HEK293 (cell line): ENCODE measurements at regions not wholly inside any gene's neighbourhood (a gene's known extent, or its start where the extent isn't known, plus 50 kb on each side); places are given as distances from the start of the nearest gene placed in this dataset.

Experiments
- CTCF ChIA-PET: fragments of 350-600 bp; formaldehyde crosslinking; extraction: SDS; loops from one replicate; lab custom pipeline; 2021; ENCODE audit warnings: antibody characterized with exemption; lab: Yijun Ruan, JAX
- POLR2A ChIA-PET: fragments of 300-600 bp; formaldehyde crosslinking; extraction: SDS; loops from one replicate; lab custom pipeline; 2020; ENCODE audit warnings: antibody characterized with exemption, inconsistent platforms; lab: Yijun Ruan, JAX
- H3K27ac ChIP-seq: fragments of 200-500 bp; sonication (Bioruptor generic); 2 replicates; pipeline ENCODE4 v1.5.1; 2014; ENCODE audit warnings: low read depth, low read length, control low read depth, inconsistent platforms; ENCODE audit errors: extremely low read depth
- H3K36me3 ChIP-seq, 2 experiments: fragments of 200-500 bp in 1 of 2; sonication (Bioruptor generic) in 1 of 2; 1 replicate in 1 of 2; 2 replicates in 1 of 2; pipeline ENCODE4 v1.5.1; 2014 to 2017; ENCODE audit warnings: inconsistent platforms in 2 of 2, low read length in 2 of 2; ENCODE audit not compliant: control insufficient read depth in 2 of 2, insufficient read depth in 1 of 2
- H3K4me1 ChIP-seq: fragments of 200-500 bp; sonication (Bioruptor generic); 2 replicates; pipeline ENCODE4 v1.5.1; 2014; ENCODE audit warnings: mild to moderate bottlenecking, low read length, inconsistent platforms; ENCODE audit not compliant: control insufficient read depth, insufficient read depth
- H3K4me3 ChIP-seq: 2 replicates; pipeline ENCODE4 v1.5.1; 2011; ENCODE audit warnings: low read depth, mild to moderate bottlenecking, control low read depth, low read length, moderate library complexity
- H3K9me3 ChIP-seq: fragments of 200-500 bp; sonication (Bioruptor generic); 2 replicates; pipeline ENCODE4 v1.5.1; 2014; ENCODE audit warnings: low read depth, low read length, inconsistent platforms; ENCODE audit not compliant: control insufficient read depth, insufficient read depth
- OVOL3 ChIP-seq: fragments of 450-650 bp; formaldehyde crosslinking; IDR thresholded peaks from 2 replicates; pipeline ENCODE4 v1.5.1; 2016; ENCODE audit warnings: missing biosample characterization, missing genetic modification characterization
- SCRT2 ChIP-seq: fragments of 450-650 bp; formaldehyde crosslinking; IDR thresholded peaks from 2 replicates; pipeline ENCODE4 v1.5.1; 2016; ENCODE audit warnings: missing biosample characterization, missing genetic modification characterization
- ZBTB7A ChIP-seq: fragments of 450-650 bp; formaldehyde crosslinking; IDR thresholded peaks from 2 replicates; pipeline ENCODE4 v1.5.1; 2016; ENCODE audit warnings: low read depth, missing biosample characterization, missing genetic modification characterization
- ZFP3 ChIP-seq: fragments of 450-650 bp; formaldehyde crosslinking; IDR thresholded peaks from 2 replicates; pipeline ENCODE4 v1.5.1; 2016; ENCODE audit warnings: low read depth, missing biosample characterization, missing genetic modification characterization
- ZFP41 ChIP-seq: fragments of 450-650 bp; formaldehyde crosslinking; IDR thresholded peaks from 2 replicates; pipeline ENCODE4 v1.5.1; 2016; ENCODE audit warnings: missing biosample characterization, missing genetic modification characterization, borderline replicate concordance
- ZNF114 ChIP-seq: fragments of 450-650 bp; formaldehyde crosslinking; IDR thresholded peaks from 2 replicates; pipeline ENCODE4 v1.5.0; 2017; ENCODE audit warnings: missing biosample characterization, missing genetic modification characterization
- ZNF148 ChIP-seq: fragments of 450-650 bp; formaldehyde crosslinking; IDR thresholded peaks from 2 replicates; pipeline ENCODE4 v1.5.0; 2017; ENCODE audit warnings: missing biosample characterization, missing genetic modification characterization, borderline replicate concordance
- ZNF16 ChIP-seq: fragments of 450-650 bp; formaldehyde crosslinking; IDR thresholded peaks from 2 replicates; pipeline ENCODE4 v1.5.1; 2016; ENCODE audit warnings: low read depth, missing biosample characterization, missing genetic modification characterization
- ZNF23 ChIP-seq: fragments of 450-650 bp; formaldehyde crosslinking; IDR thresholded peaks from 2 replicates; pipeline ENCODE4 v1.5.1; 2016; ENCODE audit warnings: missing biosample characterization, missing genetic modification characterization, borderline replicate concordance
- ZNF37A ChIP-seq: fragments of 450-650 bp; IDR thresholded peaks from 2 replicates; pipeline ENCODE4 v1.5.1; 2018; ENCODE audit warnings: missing biosample characterization, missing genetic modification characterization
- ZNF48 ChIP-seq: fragments of 450-650 bp; formaldehyde crosslinking; IDR thresholded peaks from 2 replicates; pipeline ENCODE4 v1.5.1; 2016; ENCODE audit warnings: missing biosample characterization, missing genetic modification characterization
- ZNF521 ChIP-seq: fragments of 450-650 bp; formaldehyde crosslinking; IDR thresholded peaks from 2 replicates; pipeline ENCODE4 v1.5.1; 2017; ENCODE audit warnings: missing biosample characterization, mild to moderate bottlenecking, missing genetic modification characterization
- ZNF555 ChIP-seq: fragments of 450-650 bp; formaldehyde crosslinking; conservative IDR thresholded peaks from 2 replicates; pipeline ENCODE4 v1.5.1; 2017; ENCODE audit warnings: missing biosample characterization, mild to moderate bottlenecking, missing genetic modification characterization, inconsistent platforms
- ZNF560 ChIP-seq: fragments of 450-650 bp; formaldehyde crosslinking; IDR thresholded peaks from 2 replicates; pipeline ENCODE4 v1.5.1; 2017; ENCODE audit warnings: missing biosample characterization, missing genetic modification characterization, borderline replicate concordance
- ZNF830 ChIP-seq: fragments of 450-650 bp; IDR thresholded peaks from 2 replicates; pipeline ENCODE4 v1.5.0; 2018; ENCODE audit warnings: missing biosample characterization, missing genetic modification characterization, low read depth, mild to moderate bottlenecking, moderate library complexity
- ZSCAN16 ChIP-seq: fragments of 450-650 bp; formaldehyde crosslinking; IDR thresholded peaks from 2 replicates; pipeline ENCODE4 v1.5.1; 2016; ENCODE audit warnings: missing biosample characterization, missing genetic modification characterization
- TF ChIP-seq, protein P1 (sequence below): fragments of 450-650 bp; formaldehyde crosslinking; IDR thresholded peaks from 2 replicates; pipeline ENCODE4 v1.5.1; 2016; ENCODE audit warnings: missing biosample characterization, missing genetic modification characterization, borderline replicate concordance
- TF ChIP-seq, protein P2 (sequence below): fragments of 450-650 bp; formaldehyde crosslinking; IDR thresholded peaks from 2 replicates; pipeline ENCODE4 v1.5.1; 2017; ENCODE audit warnings: missing biosample characterization, mild to moderate bottlenecking, missing genetic modification characterization, moderate library complexity

DNA sequence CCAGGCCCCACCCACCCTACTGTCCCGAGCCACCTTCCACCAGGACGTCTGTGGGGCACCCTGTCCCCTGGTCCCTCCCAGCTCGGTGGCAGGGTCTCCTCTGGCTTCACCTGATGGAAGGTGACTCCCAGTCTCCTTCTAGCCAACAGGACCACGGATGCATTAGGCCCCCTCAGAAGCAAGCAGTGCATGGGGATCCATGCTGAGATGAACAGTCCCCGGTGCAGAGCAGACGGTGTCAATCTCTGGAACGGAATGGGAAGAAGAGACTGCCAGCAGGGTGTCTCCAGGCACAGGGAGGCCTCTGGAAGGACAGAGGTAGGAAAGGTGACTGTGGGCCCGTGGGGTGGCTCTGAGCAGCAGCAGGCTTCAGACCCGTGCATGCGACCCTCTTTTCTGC lies 65.2 kb upstream of the FZD7 start:
- no peak overlapping the region for H3K27ac ChIP-seq

GRCh38 chr2:201969241-201969937 lies 64.3 kb upstream of the FZD7 start:
- POLR2A ChIA-PET: no interaction called here
- CTCF ChIA-PET: interaction anchor here (0.6 kb wide), 1 partner anchor 32 kb away, joined by 3 read pairs; no protein-coding TSS in a partner anchor
- TF ChIP-seq ZBTB7A (tag by site-specific recombination): no peak
- TF ChIP-seq ZNF148 (tag by site-specific recombination): no peak
- TF ChIP-seq, protein P1, sequence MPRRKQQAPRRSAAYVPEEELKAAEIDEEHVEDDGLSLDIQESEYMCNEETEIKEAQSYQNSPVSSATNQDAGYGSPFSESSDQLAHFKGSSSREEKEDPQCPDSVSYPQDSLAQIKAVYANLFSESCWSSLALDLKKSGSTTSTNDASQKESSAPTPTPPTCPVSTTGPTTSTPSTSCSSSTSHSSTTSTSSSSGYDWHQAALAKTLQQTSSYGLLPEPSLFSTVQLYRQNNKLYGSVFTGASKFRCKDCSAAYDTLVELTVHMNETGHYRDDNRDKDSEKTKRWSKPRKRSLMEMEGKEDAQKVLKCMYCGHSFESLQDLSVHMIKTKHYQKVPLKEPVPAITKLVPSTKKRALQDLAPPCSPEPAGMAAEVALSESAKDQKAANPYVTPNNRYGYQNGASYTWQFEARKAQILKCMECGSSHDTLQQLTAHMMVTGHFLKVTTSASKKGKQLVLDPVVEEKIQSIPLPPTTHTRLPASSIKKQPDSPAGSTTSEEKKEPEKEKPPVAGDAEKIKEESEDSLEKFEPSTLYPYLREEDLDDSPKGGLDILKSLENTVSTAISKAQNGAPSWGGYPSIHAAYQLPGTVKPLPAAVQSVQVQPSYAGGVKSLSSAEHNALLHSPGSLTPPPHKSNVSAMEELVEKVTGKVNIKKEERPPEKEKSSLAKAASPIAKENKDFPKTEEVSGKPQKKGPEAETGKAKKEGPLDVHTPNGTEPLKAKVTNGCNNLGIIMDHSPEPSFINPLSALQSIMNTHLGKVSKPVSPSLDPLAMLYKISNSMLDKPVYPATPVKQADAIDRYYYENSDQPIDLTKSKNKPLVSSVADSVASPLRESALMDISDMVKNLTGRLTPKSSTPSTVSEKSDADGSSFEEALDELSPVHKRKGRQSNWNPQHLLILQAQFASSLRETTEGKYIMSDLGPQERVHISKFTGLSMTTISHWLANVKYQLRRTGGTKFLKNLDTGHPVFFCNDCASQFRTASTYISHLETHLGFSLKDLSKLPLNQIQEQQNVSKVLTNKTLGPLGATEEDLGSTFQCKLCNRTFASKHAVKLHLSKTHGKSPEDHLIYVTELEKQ (tag by site-specific recombination): no peak
- TF ChIP-seq ZNF16 (tag by site-specific recombination): no peak
- TF ChIP-seq ZNF830 (tag by site-specific recombination): no peak
- no peak for TF ChIP-seq ZNF521
- no peak for TF ChIP-seq OVOL3 (tag by site-specific recombination)
- TF ChIP-seq, all 188 proteins: peak for 0

More for the DNA sequence above, 65.2 kb upstream of the FZD7 start:
- no peak overlapping the region for H3K4me3 ChIP-seq
- no peaks in the 10 kb centered on the region for H3K4me1 ChIP-seq
- ChIA-PET POLR2A (interaction anchor here (0.5 kb wide), 1 partner anchor 63 kb away, joined by 5 read pairs; no protein-coding TSS in a partner anchor), CTCF (interaction anchor here (0.7 kb wide), 1 partner anchor 13 kb away, joined by 3 read pairs; no protein-coding TSS in a partner anchor)
- TF ChIP-seq ZNF48 (tag by site-specific recombination): no peak
- no peak for TF ChIP-seq ZNF23 (tag by site-specific recombination)
- TF ChIP-seq SCRT2: no peak
- no peaks in the 10 kb centered on the region for H3K36me3 ChIP-seq
- H3K9me3 ChIP-seq: no peaks in the 10 kb centered on the region

GRCh38 chr2:201969938-201970785 lies 63.5 kb upstream of the FZD7 start:
- Histone ChIP-seq H3K4me1 (no peaks in the 10 kb centered on the region), H3K36me3 (no peaks in the 10 kb centered on the region), H3K9me3 (no peaks in the 10 kb centered on the region), H3K27ac (no peak overlapping the region), H3K4me3 (no peak overlapping the region)
- ChIA-PET POLR2A (no interaction called here), CTCF (no interaction called here)
- TF ChIP-seq ZFP3: no peak
- TF ChIP-seq ZNF114: no peak
- TF ChIP-seq ZNF555 (tag by site-specific recombination): no peak
- no peak for TF ChIP-seq ZNF37A
- TF ChIP-seq ZNF560 (tag by site-specific recombination): no peak
- TF ChIP-seq ZSCAN16 (tag by site-specific recombination): no peak
- TF ChIP-seq, protein P2, sequence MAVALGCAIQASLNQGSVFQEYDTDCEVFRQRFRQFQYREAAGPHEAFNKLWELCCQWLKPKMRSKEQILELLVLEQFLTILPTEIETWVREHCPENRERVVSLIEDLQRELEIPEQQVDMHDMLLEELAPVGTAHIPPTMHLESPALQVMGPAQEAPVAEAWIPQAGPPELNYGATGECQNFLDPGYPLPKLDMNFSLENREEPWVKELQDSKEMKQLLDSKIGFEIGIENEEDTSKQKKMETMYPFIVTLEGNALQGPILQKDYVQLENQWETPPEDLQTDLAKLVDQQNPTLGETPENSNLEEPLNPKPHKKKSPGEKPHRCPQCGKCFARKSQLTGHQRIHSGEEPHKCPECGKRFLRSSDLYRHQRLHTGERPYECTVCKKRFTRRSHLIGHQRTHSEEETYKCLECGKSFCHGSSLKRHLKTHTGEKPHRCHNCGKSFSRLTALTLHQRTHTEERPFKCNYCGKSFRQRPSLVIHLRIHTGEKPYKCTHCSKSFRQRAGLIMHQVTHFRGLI (tag by site-specific recombination): no peak
- TF ChIP-seq ZFP41 (tag by site-specific recombination): no peak

More at GRCh38 chr2:201969241-201969937, 64.3 kb upstream of the FZD7 start:
- H3K27ac ChIP-seq: no peak overlapping the region
- H3K4me3 ChIP-seq: no peak overlapping the region
- H3K4me1 ChIP-seq: no peaks in the 10 kb centered on the region
- no peaks in the 10 kb centered on the region for H3K9me3 ChIP-seq
- H3K36me3 ChIP-seq: no peaks in the 10 kb centered on the region
